VCaP (cell line): ENCODE measurements at regions not wholly inside any gene's neighbourhood (a gene's known extent, or its start where the extent isn't known, plus 50 kb on each side); places are given as distances from the start of the nearest gene placed in this dataset.

Experiments used
- H3K27ac ChIP-seq: fragments of 450-650 bp; 2 replicates; pipeline ENCODE4 v1.5.1; 2017
- TF ChIP-seq, protein P1 (sequence below): fragments of 450-650 bp; conservative IDR thresholded peaks from 2 replicates; pipeline ENCODE4 v1.5.1; 2017; ENCODE audit warnings: mild to moderate bottlenecking, moderate library complexity

DNA sequence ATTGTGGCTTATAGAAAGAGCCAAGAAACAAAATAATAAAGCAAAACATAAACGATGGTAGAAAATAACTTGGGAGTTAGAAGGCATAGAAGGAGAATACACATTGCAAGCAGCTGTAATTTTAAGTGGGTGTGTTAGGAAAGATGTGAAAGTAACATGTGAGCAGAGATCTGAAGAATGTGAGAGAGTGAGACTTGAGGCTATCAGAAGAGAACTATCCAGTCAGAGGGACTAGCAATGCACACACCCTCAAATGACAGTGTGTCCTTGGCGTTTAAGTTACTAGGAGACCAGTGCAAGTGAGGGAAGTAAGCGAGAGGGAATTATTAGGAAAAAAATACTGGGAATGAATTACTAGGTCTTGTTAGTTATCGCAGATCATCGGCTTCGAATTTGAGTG is 304.9 kb downstream of the DSEL start:
- H3K27ac ChIP-seq, result no peak overlapping the region
- TF ChIP-seq, protein P1, sequence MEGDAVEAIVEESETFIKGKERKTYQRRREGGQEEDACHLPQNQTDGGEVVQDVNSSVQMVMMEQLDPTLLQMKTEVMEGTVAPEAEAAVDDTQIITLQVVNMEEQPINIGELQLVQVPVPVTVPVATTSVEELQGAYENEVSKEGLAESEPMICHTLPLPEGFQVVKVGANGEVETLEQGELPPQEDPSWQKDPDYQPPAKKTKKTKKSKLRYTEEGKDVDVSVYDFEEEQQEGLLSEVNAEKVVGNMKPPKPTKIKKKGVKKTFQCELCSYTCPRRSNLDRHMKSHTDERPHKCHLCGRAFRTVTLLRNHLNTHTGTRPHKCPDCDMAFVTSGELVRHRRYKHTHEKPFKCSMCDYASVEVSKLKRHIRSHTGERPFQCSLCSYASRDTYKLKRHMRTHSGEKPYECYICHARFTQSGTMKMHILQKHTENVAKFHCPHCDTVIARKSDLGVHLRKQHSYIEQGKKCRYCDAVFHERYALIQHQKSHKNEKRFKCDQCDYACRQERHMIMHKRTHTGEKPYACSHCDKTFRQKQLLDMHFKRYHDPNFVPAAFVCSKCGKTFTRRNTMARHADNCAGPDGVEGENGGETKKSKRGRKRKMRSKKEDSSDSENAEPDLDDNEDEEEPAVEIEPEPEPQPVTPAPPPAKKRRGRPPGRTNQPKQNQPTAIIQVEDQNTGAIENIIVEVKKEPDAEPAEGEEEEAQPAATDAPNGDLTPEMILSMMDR, result no peak

DNA sequence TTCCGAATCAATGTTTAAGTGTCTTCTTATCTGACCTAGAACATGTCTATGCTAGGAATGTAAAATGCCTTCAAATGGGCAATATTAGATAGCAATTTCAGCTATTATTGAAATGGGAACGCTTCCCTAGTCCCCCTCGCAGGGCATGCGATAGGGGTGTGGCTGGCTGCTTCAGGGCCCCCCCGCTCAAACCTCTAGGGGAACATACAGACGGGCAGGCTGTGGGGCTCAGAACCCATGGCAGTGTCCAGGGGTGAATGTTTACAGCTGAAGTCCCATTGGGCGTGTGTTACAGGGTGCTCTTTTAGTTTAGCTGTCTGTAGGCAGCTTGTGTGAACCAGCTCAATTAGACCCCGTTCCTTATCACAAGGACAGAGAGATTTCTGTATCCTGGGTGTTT is 315.9 kb downstream of the DSEL start:
- TF ChIP-seq, protein P1, result no peak
- no peak overlapping the region for H3K27ac ChIP-seq

DNA sequence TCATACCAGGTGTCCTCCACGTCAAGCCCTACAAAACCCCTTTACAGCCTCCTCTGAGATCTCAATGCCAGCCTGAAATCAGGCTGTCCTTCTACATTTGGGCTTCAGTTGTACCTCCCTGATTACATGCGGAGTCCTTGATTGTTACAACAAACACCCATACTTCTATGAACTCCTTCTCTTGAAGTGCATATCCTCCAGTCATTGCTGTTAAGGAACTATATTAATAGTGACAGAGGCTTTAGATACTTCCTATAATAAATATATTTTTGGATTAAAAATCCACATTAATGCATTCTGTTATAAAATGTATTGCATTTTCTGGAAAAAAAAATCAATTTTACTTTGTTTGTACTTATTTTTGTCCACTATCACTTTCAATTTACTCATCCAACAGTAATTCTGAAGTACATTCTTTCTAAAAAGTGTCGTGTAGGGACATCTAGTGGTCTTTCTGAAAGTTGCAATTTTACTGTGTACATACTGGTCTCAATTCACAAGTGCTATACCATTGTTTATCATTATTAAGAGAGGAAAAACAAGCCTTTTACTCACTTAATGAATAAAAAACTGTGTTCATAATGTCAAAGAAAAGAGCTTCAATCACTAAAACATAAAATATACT is 316.4 kb downstream of the DSEL start:
- TF ChIP-seq, protein P1, result peak; percentile 73
- no peak overlapping the region for H3K27ac ChIP-seq

DNA sequence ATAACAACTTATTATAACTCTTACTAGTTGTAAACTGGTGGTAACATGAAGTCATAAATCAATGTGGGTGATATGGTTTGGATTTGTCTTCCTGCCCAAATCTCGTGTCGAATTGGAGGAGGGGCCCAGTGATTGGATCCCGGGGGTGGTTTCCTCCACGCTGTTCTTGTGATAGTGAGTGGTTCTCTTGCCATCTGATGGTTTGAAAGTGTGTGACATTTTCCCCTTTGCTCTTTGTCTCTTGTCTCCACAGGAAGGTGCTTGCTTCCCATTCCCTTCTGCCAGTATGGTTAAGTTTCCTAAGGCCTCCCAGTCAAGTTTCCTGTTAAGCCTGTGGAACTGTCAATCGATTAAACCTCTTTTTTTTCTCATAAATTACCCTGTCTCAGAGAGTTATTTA is 321.6 kb downstream of the DSEL start:
- H3K27ac ChIP-seq, result no peak overlapping the region
- TF ChIP-seq, protein P1, result no peak

DNA sequence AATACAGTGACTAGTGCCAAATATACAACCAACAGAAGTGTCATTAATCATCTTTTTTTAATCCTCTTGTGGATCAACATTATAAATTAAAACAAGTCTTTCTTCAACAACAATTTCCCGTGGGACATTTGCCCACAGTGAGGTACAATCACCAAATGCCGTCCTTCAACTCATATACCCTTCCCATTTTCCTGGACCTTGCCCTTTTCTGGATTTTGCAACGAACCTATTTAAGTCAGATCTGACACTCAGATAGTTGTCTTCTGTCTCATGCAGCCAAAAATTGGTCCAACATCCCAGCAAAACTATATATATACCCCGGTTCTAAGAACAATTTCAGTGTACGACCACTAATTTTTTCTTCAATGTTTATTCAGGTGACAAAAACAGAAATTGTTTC is 324.0 kb downstream of the DSEL start:
- TF ChIP-seq, protein P1, result no peak
- H3K27ac ChIP-seq, result no peak overlapping the region

DNA sequence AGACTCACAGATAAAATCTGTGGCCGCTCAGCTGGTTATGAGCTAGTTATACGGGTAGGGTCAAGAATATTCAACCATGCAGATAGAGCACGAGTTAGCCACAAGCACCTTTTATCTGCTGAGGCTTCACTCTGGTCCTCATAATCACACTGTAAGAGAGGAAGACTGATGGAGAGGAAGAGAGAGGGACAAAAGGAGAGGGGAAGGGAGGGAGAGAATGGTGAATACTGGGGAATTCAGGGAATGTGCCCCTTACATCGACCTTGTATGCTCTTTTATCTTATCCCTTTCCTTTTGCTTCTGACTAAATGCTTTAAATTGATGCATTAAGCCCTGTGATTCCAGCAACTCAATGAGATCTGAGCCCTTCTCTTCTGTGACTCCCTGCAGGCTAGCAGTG is 333.1 kb downstream of the DSEL start:
- TF ChIP-seq, protein P1, result no peak
- no peak overlapping the region for H3K27ac ChIP-seq

DNA sequence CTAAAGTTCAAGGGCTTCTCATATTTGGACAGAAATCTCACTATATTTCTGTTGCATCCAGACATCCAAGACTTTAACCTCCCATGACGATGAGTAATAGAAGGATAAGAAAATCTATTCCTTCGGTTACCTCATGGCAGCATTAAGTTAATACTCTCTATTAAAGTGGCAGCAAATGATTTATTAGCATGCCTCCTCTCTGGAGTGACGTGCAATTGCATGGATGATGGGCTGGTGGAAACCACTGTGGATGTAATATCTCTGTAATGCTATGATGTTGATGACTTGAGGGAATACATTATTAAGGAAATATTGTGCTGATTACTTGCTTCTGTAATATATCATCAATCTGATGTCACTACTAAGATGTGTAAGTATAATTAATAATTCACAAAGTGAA is 336.8 kb downstream of the DSEL start:
- H3K27ac ChIP-seq, result no peak overlapping the region
- TF ChIP-seq, protein P1, result no peak
